ENCODE measurements at regions not wholly inside any gene's neighbourhood (a gene's known extent, or its start where the extent isn't known, plus 50 kb on each side); places are given as distances from the start of the nearest gene placed in this dataset.

GRCh38 chr10:10530313-10530712 is 487.4 kb upstream of the CELF2 start:
- DNase-seq, result no peak

GRCh38 chr10:10532236-10532635 is 485.4 kb upstream of the CELF2 start:
- DNase-seq, result no peak

DNA sequence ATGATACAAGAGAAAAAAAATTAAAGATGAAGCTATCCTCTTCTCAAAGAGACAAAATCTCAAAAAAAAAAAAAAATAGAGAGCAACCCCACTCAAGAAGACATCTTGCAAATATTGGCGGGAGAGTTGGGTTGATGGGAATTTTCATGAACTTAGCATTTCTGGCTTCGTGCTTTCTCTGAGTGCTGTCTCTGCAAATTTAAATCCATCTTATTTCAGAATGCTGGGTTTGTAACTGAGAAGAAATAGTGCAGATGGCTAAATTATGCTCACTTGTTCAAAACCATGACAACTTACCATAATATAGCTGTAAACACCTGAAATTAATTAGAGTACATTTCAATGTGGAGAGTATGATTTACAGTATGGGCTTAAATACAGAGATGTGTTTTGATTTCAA is 484.8 kb upstream of the CELF2 start:
- DNase-seq, result no peak

DNA sequence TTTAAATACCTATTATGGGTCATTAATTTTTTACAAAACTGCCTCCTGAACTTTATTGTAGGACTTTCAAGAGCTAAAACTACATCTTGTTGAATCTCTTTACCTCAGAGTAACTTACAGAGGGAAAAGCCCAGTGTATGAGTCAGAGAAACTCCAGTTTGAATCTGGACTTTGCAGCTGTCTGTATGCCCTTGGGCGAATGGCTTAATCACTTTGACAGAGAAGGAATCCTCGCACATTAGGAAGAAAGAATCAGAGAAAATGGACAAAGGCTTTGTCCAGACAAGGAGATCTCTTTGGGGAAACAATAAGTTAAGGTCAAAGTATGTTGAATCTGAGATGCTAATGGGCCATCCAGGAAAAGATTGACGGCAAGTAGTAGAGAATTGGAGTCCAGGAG is 484.2 kb upstream of the CELF2 start:
- DNase-seq, result no peak

GRCh38 chr10:10538326-10538725 is 479.3 kb upstream of the CELF2 start:
- DNase-seq, result no peak

GRCh38 chr10:10540398-10540797 is 477.3 kb upstream of the CELF2 start:
- DNase-seq, result no peak

DNA sequence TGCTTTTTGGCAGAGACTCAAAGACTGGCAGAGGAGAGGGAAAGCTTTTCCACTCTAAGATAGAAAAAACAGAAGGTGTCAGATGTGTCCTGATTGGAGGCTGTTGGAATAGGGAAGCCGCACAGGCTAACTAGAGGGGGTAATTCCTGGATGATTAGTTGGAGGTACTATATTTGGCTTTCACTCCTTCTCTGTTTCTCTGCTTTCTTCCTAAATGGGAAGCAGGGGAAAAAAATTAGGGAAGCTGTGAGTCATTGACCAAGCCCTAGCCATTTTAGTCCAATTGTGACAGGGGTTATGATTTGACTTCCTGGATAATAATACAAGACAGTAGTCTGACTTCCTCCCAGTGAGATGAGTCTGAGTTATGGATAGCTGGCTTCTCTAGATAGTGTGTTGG is 475.2 kb upstream of the CELF2 start:
- no peak for DNase-seq

DNA sequence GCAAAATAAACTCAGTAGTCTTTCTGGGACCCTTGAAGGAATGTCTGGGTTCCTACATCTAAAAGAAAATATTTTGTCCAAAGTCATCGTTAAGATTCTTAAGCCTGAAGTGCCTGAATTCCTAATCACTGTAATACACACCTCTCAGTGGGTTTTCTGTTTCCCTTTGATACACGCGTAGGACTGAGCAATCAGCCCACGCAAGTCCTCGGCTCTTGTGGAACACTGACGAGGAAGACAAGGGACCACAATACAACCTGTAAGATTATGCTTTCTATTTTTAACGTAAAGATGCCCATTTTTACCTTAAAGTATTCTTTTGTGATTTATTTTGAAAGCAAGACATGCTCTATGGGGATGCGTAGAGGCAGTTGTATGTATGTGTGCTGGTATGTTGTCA is 472.8 kb upstream of the CELF2 start:
- DNase-seq, result no peak

DNA sequence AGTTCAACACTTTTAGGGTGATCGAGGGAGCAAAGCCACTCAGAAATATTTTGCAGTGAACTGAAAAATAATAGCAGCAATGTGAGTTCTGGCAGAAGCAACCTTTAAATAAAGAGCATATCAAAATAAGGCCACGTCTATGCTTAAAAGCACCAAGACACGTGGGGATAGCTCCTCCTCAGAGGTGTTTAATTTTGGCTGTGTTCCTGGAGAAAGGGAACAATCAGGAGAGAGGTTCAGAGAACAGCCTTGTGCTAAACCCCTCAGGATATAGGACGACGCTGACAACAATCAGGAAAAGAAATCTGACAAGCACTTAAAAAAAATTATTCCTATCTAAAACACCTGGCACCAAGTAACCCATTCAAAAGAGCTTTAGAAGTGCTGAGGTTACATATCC is 471.9 kb upstream of the CELF2 start:
- DNase-seq, result no peak

- no peak for DNase-seq
These were observed 465.9 kb upstream of the CELF2 start for GRCh38 chr10:10551596-10552301.

GRCh38 chr10:10552948-10553347 is 464.7 kb upstream of the CELF2 start:
- no peak for DNase-seq

DNA sequence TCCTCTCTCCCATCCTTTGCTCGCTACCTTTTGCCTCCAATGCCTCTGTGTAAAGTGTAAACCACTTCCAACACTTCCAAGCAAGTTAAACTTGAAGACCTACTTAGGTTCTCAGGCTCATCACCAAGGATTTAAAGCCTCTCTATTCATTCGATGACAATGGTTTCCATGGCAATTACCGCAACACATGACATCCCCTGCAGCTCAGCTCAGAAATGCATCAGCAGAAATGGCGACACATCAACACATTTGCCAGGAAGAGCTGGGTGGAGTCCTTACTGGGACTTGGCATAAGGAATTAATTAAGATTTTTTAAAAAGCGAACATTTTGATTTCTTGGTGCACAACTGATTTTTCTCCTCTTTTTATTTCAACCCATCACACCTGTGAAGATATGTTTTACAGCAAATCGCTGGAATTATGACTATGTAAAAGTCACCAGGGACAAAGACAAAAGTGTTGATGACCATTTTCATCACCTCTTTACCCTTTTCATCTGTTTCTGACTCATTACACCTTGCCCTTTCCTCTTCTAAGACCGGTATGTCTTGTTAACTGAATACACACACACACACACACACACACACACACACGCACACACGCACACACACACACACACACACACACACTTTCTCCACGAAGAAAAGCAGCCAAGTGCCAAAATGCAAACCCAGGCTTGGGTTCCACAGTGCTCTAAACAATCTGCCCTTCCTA is 453.4 kb upstream of the CELF2 start:
- no peak for DNase-seq

DNA sequence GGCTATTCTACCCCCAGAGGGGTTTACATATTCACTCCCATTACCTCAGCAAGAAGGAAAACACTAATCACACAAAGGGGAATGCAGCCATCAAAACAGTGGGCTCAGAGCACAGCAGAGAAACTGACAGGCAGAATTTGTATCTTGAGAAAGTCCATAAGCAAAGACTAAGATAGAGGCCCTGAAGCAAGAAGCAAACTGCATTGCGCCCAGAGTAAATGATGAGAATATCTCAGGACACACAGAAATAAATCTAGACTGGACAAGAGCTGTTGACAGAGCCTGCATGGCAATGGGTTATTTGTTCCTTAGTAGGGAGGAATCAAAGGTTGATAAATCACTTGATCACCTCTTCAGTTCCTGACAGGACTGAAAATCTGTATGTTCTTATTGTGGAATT is 440.7 kb upstream of the CELF2 start:
- DNase-seq, result no peak

- DNase-seq, result no peak
These were observed 438.0 kb upstream of the CELF2 start for GRCh38 chr10:10579709-10580108.

DNA sequence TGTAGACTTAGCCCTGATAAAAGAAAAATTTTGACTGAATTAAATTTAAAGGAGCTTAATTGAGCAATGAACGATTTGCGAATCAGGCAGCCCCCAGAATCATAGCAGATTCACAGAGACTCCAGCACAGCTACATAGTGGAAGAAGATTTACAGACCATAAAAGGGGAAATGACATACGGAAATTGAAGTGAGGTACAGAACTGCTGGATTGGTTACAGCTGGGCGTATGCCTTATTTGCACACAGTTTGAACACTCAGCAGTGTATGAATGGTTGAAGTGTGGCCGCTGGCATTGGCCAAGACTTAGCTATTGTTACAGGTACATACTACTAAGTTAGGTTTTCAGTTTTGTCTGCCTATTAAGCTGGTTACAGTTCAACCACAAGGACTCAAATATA is 433.5 kb upstream of the CELF2 start:
- no peak for DNase-seq

DNA sequence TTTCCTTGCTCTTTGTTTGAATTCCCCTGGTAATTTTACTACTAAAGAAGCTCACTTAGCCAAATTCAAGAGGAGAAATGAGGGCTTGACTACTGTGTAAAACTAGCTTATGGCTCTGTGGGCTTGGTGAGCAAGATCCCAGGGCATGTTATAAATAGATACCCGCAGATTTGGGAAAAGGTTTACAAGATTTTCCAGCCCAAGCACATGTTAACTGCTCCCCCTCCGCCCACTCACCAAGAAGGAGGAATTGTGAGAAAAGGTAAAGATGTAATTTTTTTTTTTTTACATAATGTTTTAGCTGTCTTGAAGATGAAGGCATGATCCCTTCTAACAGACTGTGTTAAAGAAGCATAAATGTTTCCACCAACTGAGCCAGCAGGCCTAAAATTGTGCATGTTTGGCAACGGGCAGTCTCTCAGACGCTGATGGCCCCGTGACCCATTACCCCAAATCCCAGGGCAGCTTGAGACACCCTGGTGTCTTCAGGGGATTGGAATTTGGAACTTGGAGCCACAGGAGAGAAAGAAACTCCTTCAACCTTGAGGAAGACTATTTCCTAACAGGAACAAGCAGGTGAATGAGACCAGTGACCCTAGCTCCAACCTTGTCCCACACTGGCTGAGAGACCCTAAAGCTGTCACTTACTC is 429.8 kb upstream of the CELF2 start:
- DNase-seq, result no peak

- DNase-seq, result no peak
These were observed 427.9 kb upstream of the CELF2 start for GRCh38 chr10:10589540-10590303.

DNA sequence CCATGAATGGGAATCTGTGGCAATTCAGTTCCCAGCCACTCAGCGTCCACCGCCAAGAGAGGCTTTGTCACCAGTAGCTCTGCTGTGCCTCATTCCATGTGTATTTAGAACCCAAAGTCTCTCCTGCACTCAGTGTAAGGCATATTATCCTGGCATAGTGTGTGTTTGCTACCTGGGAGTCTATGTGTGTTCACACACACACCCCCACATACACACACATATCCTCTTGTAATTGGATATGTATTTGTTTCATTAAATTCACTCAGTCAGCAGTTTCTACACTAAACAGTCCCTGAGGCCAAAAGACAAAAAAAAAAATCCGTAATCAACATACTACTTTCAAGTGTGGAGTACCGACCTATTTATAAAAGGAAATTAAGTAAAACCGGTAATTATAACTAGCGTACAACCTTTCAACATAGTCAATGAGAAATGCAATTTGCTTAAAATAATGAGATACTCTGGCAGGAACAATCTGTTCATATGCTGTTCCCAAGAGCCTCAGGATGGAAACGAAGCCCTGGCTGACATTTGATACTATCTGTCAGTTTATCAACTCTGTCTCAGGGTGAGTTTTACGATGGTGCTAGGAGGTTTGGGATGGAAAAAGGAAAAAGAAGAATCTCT is 425.8 kb upstream of the CELF2 start:
- DNase-seq, result no peak

DNA sequence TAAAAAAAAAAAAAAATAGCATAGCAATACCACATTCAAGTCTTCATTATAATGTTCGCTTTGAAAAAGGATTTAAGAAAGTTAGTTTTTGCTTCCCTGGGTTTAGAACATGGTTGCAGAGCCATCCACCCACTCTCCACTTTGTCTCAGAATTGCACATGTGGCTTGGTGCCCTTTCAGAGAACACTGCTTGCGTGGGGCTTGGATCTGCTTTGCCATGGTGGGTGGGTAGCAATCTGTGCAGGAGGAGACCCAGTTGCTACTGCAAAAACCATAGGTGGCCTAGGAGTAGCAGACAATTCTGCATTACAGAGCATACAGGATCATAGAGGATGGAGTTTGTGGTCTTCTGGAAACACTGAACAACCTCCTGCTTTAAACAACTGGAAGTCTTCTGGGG is 421.4 kb upstream of the CELF2 start:
- no peak for DNase-seq

DNA sequence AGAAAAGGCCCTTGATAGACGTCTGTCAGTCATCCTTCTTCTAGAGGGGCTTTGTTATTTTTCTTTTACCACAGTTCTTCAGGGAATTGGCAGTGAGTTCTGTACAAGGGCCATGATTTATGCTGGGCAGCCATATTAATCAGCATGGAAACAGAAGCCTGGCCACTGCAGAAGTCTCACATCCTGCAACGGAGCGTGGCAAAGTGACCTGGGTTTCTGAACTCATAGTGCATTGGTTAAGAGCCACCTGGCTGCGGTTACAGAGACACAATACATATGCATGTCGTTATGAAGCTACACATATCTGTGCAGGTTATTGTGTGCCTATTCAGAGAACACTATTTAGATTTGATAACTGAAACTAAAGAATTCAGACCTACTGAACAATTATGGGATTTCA is 419.4 kb upstream of the CELF2 start:
- no peak for DNase-seq

GRCh38 chr10:10600004-10600403 is 417.7 kb upstream of the CELF2 start:
- no peak for DNase-seq

DNA sequence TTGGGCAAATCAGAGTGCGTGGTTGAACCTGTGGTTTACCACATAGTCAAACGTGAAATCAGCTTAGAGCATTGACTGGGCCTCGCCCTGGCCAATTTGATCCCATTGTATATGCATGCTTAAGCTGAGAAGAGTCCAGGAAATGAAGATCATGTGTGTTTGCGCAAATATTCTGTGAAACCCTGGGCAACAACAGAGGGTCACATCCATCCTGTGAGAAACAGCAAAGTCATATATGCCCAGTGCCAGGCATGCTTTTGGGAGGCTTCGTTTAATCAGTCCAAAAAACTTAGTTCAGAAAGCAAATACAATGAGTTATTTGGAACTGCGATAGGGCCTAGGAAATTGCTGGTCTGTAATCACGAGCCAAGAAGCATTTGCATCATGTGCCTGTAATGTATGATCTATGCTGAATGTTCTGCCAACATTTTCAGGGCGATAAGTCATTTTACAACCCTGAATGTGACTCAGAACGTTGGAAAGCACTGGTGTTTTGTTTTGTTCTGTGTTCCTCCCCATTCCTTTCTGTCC is 412.1 kb upstream of the CELF2 start:
- no peak for DNase-seq
